WERI-Rb-1 (cell line): ENCODE measurements at regions not wholly inside any gene's neighbourhood (a gene's known extent, or its start where the extent isn't known, plus 50 kb on each side); places are given as distances from the start of the nearest gene placed in this dataset.

Source experiments
- DNase-seq: peaks from one replicate; pipeline ENCODE4 v3.0.0-alpha.2; 2020
- H3K27ac ChIP-seq: fragments of 250-450 bp; sonication (Bioruptor Pico); 2 replicates; pipeline ENCODE4 v1.5.1; 2020; ENCODE audit warnings: mild to moderate bottlenecking, moderate library complexity
- H3K27me3 ChIP-seq: fragments of 250-450 bp; sonication (Bioruptor Pico); 2 replicates; pipeline ENCODE4 v1.5.1; 2021; ENCODE audit warnings: mild to moderate bottlenecking, low read depth, moderate library complexity; ENCODE audit not compliant: insufficient read depth, severe bottlenecking
- H3K36me3 ChIP-seq: fragments of 250-450 bp; sonication (Bioruptor Pico); 2 replicates; pipeline ENCODE4 v1.5.1; 2020; ENCODE audit warnings: mild to moderate bottlenecking, moderate library complexity
- H3K4me3 ChIP-seq: 2 replicates; pipeline ENCODE4 v1.5.1; 2011; ENCODE audit warnings: low read depth, mild to moderate bottlenecking, control low read depth, low read length
- H3K9me3 ChIP-seq: fragments of 250-450 bp; sonication (Bioruptor Pico); 2 replicates; pipeline ENCODE4 v1.5.1; 2021; ENCODE audit warnings: mild to moderate bottlenecking, moderate library complexity; ENCODE audit not compliant: severe bottlenecking
- TF ChIP-seq, protein P1 (sequence below): IDR thresholded peaks from 2 replicates; pipeline ENCODE4 v1.5.1; 2011; ENCODE audit warnings: low read depth, mild to moderate bottlenecking, control low read depth, inconsistent platforms, low read length

DNA sequence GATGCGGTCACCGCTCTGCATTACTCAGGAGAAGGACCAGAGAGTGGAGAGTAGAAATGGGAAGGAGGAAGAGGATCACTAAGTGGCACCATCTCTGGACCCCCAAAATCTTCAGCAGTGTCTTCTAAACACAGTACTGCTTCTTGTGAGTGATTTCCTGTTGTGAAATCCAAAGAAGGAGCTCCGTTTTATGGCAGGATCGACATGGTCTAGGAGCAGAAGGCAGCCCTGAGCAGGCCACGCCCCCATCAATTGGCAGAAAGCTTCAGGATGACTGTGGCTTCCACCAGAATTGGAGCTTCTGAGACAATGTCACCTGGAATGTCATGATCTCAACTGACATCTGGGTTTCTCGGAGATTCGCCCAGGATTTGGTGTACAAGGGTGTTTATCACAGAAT lies 171.5 kb downstream of the ADSS2 start:
- H3K4me3 ChIP-seq, result no peak overlapping the region

DNA sequence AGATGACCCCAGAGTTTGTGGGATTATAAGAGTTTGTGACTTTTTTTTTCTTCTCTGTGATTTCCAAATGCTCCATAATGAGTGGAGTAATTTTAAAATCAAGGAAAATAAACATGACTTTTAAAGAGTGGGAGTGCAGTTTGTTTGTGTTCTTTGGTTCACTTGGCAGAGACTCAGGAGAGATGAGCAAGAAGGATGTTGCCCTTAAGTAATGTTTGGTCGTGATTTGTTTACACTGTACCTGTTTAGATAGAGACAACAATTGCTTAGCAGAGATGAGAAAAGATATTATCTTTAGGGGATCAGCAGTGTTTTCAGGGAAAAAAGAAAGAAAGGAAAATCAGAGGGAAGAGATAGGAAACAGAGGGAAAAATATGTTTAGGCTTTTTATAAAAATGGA lies 170.8 kb downstream of the ADSS2 start:
- TF ChIP-seq, protein P1, sequence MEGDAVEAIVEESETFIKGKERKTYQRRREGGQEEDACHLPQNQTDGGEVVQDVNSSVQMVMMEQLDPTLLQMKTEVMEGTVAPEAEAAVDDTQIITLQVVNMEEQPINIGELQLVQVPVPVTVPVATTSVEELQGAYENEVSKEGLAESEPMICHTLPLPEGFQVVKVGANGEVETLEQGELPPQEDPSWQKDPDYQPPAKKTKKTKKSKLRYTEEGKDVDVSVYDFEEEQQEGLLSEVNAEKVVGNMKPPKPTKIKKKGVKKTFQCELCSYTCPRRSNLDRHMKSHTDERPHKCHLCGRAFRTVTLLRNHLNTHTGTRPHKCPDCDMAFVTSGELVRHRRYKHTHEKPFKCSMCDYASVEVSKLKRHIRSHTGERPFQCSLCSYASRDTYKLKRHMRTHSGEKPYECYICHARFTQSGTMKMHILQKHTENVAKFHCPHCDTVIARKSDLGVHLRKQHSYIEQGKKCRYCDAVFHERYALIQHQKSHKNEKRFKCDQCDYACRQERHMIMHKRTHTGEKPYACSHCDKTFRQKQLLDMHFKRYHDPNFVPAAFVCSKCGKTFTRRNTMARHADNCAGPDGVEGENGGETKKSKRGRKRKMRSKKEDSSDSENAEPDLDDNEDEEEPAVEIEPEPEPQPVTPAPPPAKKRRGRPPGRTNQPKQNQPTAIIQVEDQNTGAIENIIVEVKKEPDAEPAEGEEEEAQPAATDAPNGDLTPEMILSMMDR, result no peak
- DNase-seq, result no peak

More for the DNA sequence above, 171.5 kb downstream of the ADSS2 start:
- no peak for DNase-seq
- Histone ChIP-seq H3K36me3 (no peaks in the 10 kb centered on the region), H3K9me3 (peaks cover 12% of the 10 kb centered on the region), H3K27me3 (no peaks in the 10 kb centered on the region), H3K27ac (no peak overlapping the region)
- TF ChIP-seq, protein P1, result no peak

DNA sequence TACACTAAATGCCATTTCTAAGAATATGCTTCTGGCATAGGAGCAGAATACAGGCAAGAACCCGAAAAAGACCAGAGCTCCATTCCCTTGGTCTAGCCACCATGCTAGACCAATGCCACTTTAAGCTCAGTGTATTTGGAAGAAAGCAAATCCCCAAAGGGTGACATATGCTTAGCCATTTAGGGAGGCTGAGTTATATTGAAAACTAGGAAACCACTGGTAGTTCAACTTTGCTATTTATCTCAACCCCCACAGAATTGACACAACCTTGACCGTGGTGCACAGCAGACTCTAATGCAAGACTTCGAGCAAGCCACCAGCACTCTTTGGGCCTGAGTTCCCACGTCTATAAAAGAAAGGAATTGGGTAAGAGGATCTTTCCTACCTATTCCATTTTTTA lies 167.9 kb downstream of the ADSS2 start:
- Histone ChIP-seq H3K4me3 (no peak overlapping the region), H3K36me3 (no peaks in the 10 kb centered on the region), H3K27me3 (no peaks in the 10 kb centered on the region), H3K9me3 (peaks cover 11% of the 10 kb centered on the region), H3K27ac (no peak overlapping the region)
- TF ChIP-seq, protein P1, result no peak
- no peak for DNase-seq

More for the DNA sequence above, 170.8 kb downstream of the ADSS2 start:
- Histone ChIP-seq H3K27me3 (no peaks in the 10 kb centered on the region), H3K4me3 (no peak overlapping the region), H3K27ac (no peak overlapping the region), H3K36me3 (no peaks in the 10 kb centered on the region), H3K9me3 (peaks cover 12% of the 10 kb centered on the region)

DNA sequence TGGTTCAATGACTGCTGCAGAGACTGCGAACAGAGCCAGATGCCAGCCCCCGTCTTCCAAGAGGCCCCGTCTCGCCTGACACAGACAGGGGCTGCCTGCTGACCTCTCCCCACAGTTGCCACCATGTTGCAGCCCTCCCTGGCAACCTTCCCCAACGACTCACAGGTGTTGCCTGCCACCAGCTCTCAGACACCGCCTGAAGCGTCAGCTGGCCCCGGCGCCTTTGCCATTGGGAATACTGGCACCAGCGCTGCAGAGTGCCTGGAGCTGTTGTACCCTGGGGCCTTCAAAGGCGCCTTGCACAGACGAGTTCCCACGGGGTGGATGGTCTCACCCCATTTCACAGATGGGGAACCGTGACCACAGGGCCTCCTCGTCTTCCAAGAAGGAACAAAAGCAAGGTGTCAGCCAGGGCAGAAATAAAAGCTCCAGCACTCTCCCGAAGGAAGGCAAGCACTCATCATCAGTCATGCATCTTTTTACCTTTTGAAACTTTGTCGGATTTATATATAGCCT lies 167.0 kb downstream of the ADSS2 start:
- no peaks in the 10 kb centered on the region for H3K27me3 ChIP-seq
- peaks cover 7% of the 10 kb centered on the region for H3K9me3 ChIP-seq
- no peak overlapping the region for H3K27ac ChIP-seq
- H3K4me3 ChIP-seq, result no peak overlapping the region
- no peaks in the 10 kb centered on the region for H3K36me3 ChIP-seq
- TF ChIP-seq, protein P1, result no peak
- no peak for DNase-seq

DNA sequence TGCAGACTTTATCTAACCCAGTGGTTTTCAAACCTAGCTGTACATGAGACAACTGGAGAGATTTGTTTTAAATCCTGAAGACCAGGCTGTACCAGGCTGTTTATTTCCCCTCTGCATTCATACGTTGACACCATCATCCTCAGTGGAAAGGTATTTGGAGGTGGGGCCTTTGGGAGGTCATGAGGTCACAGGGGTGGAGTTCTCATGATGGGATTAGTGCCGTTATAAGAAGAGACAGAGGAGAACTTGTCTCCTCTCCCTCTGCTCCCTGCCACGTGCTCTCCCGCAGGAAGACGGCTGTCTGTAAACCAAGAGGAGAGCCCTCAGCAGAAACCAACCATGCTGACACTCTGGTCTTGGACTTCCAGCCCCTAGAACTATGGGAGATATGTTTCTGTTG lies 165.4 kb downstream of the ADSS2 start:
- Histone ChIP-seq H3K36me3 (no peaks in the 10 kb centered on the region), H3K9me3 (peaks cover 7% of the 10 kb centered on the region), H3K27ac (no peak overlapping the region), H3K27me3 (no peaks in the 10 kb centered on the region), H3K4me3 (no peak overlapping the region)
- TF ChIP-seq, protein P1, result no peak
- DNase-seq, result no peak

DNA sequence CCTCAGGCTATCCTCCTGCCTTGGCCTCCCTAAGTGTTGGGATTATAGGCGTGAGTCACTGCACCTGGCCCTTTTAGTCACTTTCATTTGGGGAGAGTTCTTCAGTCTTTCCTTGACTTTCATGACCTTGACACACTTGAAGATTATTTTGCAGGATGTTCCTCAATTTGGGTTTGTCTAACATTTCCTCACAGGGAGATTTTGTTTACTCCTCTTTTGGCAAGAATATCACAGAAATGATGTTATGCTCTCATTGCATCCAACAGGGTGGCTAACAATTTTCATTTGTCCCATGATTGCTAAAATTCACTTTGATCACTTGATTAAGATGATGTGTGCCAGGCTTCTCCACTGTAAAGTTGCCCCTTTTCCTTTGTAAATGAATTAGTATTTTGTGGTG lies 164.0 kb downstream of the ADSS2 start:
- DNase-seq, result no peak
- H3K27ac ChIP-seq, result no peak overlapping the region
- H3K36me3 ChIP-seq, result no peaks in the 10 kb centered on the region
- peaks cover 7% of the 10 kb centered on the region for H3K9me3 ChIP-seq
- no peaks in the 10 kb centered on the region for H3K27me3 ChIP-seq
- TF ChIP-seq, protein P1, result no peak
- H3K4me3 ChIP-seq, result no peak overlapping the region
